ENCODE measurements at regions not wholly inside any gene's neighbourhood (a gene's known extent, or its start where the extent isn't known, plus 50 kb on each side); places are given as distances from the start of the nearest gene placed in this dataset.
"Not testable (repeated sequence)": the region's sequence is repeated elsewhere in the genome, so short reads cannot be mapped to it uniquely, and the experiment has no call there.

- no peak overlapping the region for H3K27ac ChIP-seq (ENCODE audit: low read depth, low read length)
- no peaks in the 10 kb centered on the region for H3K9me3 ChIP-seq (ENCODE audit: control insufficient read depth in 3 of 3, low read length in 3 of 3)
- H3K36me3 ChIP-seq (ENCODE audit: control insufficient read depth in 3 of 3, insufficient read depth in 3 of 3, low read length in 3 of 3): no peaks in the 10 kb centered on the region
- no peaks in the 10 kb centered on the region for H3K27me3 ChIP-seq (ENCODE audit: control insufficient read depth in 3 of 3, insufficient read depth in 3 of 3, low read length in 3 of 3)
- no peak overlapping the region for H3K4me3 ChIP-seq (ENCODE audit: low read length in 3 of 3)
- no peaks in the 10 kb centered on the region for H3K4me1 ChIP-seq (ENCODE audit: control insufficient read depth in 3 of 3, insufficient read depth in 3 of 3, low read length in 3 of 3)
- H3K9ac ChIP-seq (ENCODE audit: low read depth in 1 of 3, low read length in 3 of 3): no peak overlapping the region
These were observed 59.3 kb downstream of the OXGR1 start for GRCh38 chr13:96934889-96935489.

GRCh38 chr13:96925916-96926628 is 68.2 kb downstream of the OXGR1 start:
- H3K27me3 ChIP-seq (ENCODE audit: control insufficient read depth in 3 of 3, insufficient read depth in 3 of 3, low read length in 3 of 3): no peaks in the 10 kb centered on the region
- H3K27ac ChIP-seq (ENCODE audit: low read depth, low read length): no peak overlapping the region
- no peak overlapping the region for H3K9ac ChIP-seq (ENCODE audit: low read depth in 1 of 3, low read length in 3 of 3)
- no peak overlapping the region for H3K4me3 ChIP-seq (ENCODE audit: low read length in 3 of 3)
- no peaks in the 10 kb centered on the region for H3K9me3 ChIP-seq (ENCODE audit: control insufficient read depth in 3 of 3, low read length in 3 of 3)
- H3K36me3 ChIP-seq (ENCODE audit: control insufficient read depth in 3 of 3, insufficient read depth in 3 of 3, low read length in 3 of 3): no peaks in the 10 kb centered on the region
- no peaks in the 10 kb centered on the region for H3K4me1 ChIP-seq (ENCODE audit: control insufficient read depth in 3 of 3, insufficient read depth in 3 of 3, low read length in 3 of 3)

- H3K9me3 ChIP-seq (ENCODE audit: control insufficient read depth in 3 of 3, low read length in 3 of 3): no peaks in the 10 kb centered on the region
- no peak overlapping the region for H3K9ac ChIP-seq (ENCODE audit: low read depth in 1 of 3, low read length in 3 of 3)
- no peak overlapping the region for H3K4me3 ChIP-seq (ENCODE audit: low read length in 3 of 3)
- H3K4me1 ChIP-seq (ENCODE audit: control insufficient read depth in 3 of 3, insufficient read depth in 3 of 3, low read length in 3 of 3): no peaks in the 10 kb centered on the region
- no peaks in the 10 kb centered on the region for H3K36me3 ChIP-seq (ENCODE audit: control insufficient read depth in 3 of 3, insufficient read depth in 3 of 3, low read length in 3 of 3)
- H3K27ac ChIP-seq (ENCODE audit: low read depth, low read length): no peak overlapping the region
- no peaks in the 10 kb centered on the region for H3K27me3 ChIP-seq (ENCODE audit: control insufficient read depth in 3 of 3, insufficient read depth in 3 of 3, low read length in 3 of 3)
These were observed 68.8 kb downstream of the OXGR1 start for GRCh38 chr13:96925477-96925876.

GRCh38 chr13:96918861-96919631 is 75.2 kb downstream of the OXGR1 start:
- not testable (repeated sequence) for H3K36me3 ChIP-seq (ENCODE audit: control insufficient read depth in 3 of 3, insufficient read depth in 3 of 3, low read length in 3 of 3); H3K9me3 ChIP-seq (ENCODE audit: control insufficient read depth in 3 of 3, low read length in 3 of 3); H3K27me3 ChIP-seq (ENCODE audit: control insufficient read depth in 3 of 3, insufficient read depth in 3 of 3, low read length in 3 of 3); H3K4me3 ChIP-seq (ENCODE audit: low read length in 3 of 3); H3K27ac ChIP-seq (ENCODE audit: low read depth, low read length); H3K4me1 ChIP-seq (ENCODE audit: control insufficient read depth in 3 of 3, insufficient read depth in 3 of 3, low read length in 3 of 3); H3K9ac ChIP-seq (ENCODE audit: low read depth in 1 of 3, low read length in 3 of 3)

GRCh38 chr13:96904232-96904631 is 90.0 kb downstream of the OXGR1 start:
- H3K4me3 ChIP-seq (ENCODE audit: low read length in 3 of 3): no peak overlapping the region
- no peak overlapping the region for H3K9ac ChIP-seq (ENCODE audit: low read depth in 1 of 3, low read length in 3 of 3)
- H3K9me3 ChIP-seq (ENCODE audit: control insufficient read depth in 3 of 3, low read length in 3 of 3): no peaks in the 10 kb centered on the region
- no peaks in the 10 kb centered on the region for H3K27me3 ChIP-seq (ENCODE audit: control insufficient read depth in 3 of 3, insufficient read depth in 3 of 3, low read length in 3 of 3)
- H3K36me3 ChIP-seq (ENCODE audit: control insufficient read depth in 3 of 3, insufficient read depth in 3 of 3, low read length in 3 of 3): no peaks in the 10 kb centered on the region
- no peaks in the 10 kb centered on the region for H3K4me1 ChIP-seq (ENCODE audit: control insufficient read depth in 3 of 3, insufficient read depth in 3 of 3, low read length in 3 of 3)
- no peak overlapping the region for H3K27ac ChIP-seq (ENCODE audit: low read depth, low read length)

- Histone ChIP-seq H3K4me1 (ENCODE audit: control insufficient read depth in 3 of 3, insufficient read depth in 3 of 3, low read length in 3 of 3) (no peaks in the 10 kb centered on the region), H3K36me3 (ENCODE audit: control insufficient read depth in 3 of 3, insufficient read depth in 3 of 3, low read length in 3 of 3) (no peaks in the 10 kb centered on the region), H3K9ac (ENCODE audit: low read depth in 1 of 3, low read length in 3 of 3) (no peak overlapping the region), H3K9me3 (ENCODE audit: control insufficient read depth in 3 of 3, low read length in 3 of 3) (no peaks in the 10 kb centered on the region), H3K27ac (ENCODE audit: low read depth, low read length) (no peak overlapping the region), H3K27me3 (ENCODE audit: control insufficient read depth in 3 of 3, insufficient read depth in 3 of 3, low read length in 3 of 3) (no peaks in the 10 kb centered on the region), H3K4me3 (ENCODE audit: low read length in 3 of 3) (no peak overlapping the region)
These were observed 91.2 kb downstream of the OXGR1 start for GRCh38 chr13:96903085-96903484.

GRCh38 chr13:96900986-96901385 is 93.3 kb downstream of the OXGR1 start:
- no peak overlapping the region for H3K27ac ChIP-seq (ENCODE audit: low read depth, low read length)
- H3K9me3 ChIP-seq (ENCODE audit: control insufficient read depth in 3 of 3, low read length in 3 of 3): no peaks in the 10 kb centered on the region
- H3K4me3 ChIP-seq (ENCODE audit: low read length in 3 of 3): no peak overlapping the region
- H3K27me3 ChIP-seq (ENCODE audit: control insufficient read depth in 3 of 3, insufficient read depth in 3 of 3, low read length in 3 of 3): no peaks in the 10 kb centered on the region
- no peak overlapping the region for H3K9ac ChIP-seq (ENCODE audit: low read depth in 1 of 3, low read length in 3 of 3)
- H3K36me3 ChIP-seq (ENCODE audit: control insufficient read depth in 3 of 3, insufficient read depth in 3 of 3, low read length in 3 of 3): no peaks in the 10 kb centered on the region
- H3K4me1 ChIP-seq (ENCODE audit: control insufficient read depth in 3 of 3, insufficient read depth in 3 of 3, low read length in 3 of 3): no peaks in the 10 kb centered on the region

GRCh38 chr13:96899946-96900345 is 94.3 kb downstream of the OXGR1 start:
- Histone ChIP-seq H3K27me3 (ENCODE audit: control insufficient read depth in 3 of 3, insufficient read depth in 3 of 3, low read length in 3 of 3) (no peaks in the 10 kb centered on the region), H3K4me1 (ENCODE audit: control insufficient read depth in 3 of 3, insufficient read depth in 3 of 3, low read length in 3 of 3) (no peaks in the 10 kb centered on the region), H3K9me3 (ENCODE audit: control insufficient read depth in 3 of 3, low read length in 3 of 3) (no peaks in the 10 kb centered on the region), H3K9ac (ENCODE audit: low read depth in 1 of 3, low read length in 3 of 3) (no peak overlapping the region), H3K4me3 (ENCODE audit: low read length in 3 of 3) (no peak overlapping the region), H3K27ac (ENCODE audit: low read depth, low read length) (no peak overlapping the region), H3K36me3 (ENCODE audit: control insufficient read depth in 3 of 3, insufficient read depth in 3 of 3, low read length in 3 of 3) (no peaks in the 10 kb centered on the region)

- H3K9ac ChIP-seq (ENCODE audit: low read depth in 1 of 3, low read length in 3 of 3): no peak overlapping the region
- no peaks in the 10 kb centered on the region for H3K36me3 ChIP-seq (ENCODE audit: control insufficient read depth in 3 of 3, insufficient read depth in 3 of 3, low read length in 3 of 3)
- no peaks in the 10 kb centered on the region for H3K27me3 ChIP-seq (ENCODE audit: control insufficient read depth in 3 of 3, insufficient read depth in 3 of 3, low read length in 3 of 3)
- peak overlapping the region in 1 of 3 donors; percentile 18 for H3K4me3 ChIP-seq (ENCODE audit: low read length in 3 of 3)
- H3K9me3 ChIP-seq (ENCODE audit: control insufficient read depth in 3 of 3, low read length in 3 of 3): no peaks in the 10 kb centered on the region
- H3K27ac ChIP-seq (ENCODE audit: low read depth, low read length): no peak overlapping the region
- no peaks in the 10 kb centered on the region for H3K4me1 ChIP-seq (ENCODE audit: control insufficient read depth in 3 of 3, insufficient read depth in 3 of 3, low read length in 3 of 3)
These were observed 95.5 kb downstream of the OXGR1 start for GRCh38 chr13:96898646-96899254.

GRCh38 chr13:96898212-96898611 is 96.1 kb downstream of the OXGR1 start:
- no peak overlapping the region for H3K27ac ChIP-seq (ENCODE audit: low read depth, low read length)
- H3K9me3 ChIP-seq (ENCODE audit: control insufficient read depth in 3 of 3, low read length in 3 of 3): no peaks in the 10 kb centered on the region
- H3K4me1 ChIP-seq (ENCODE audit: control insufficient read depth in 3 of 3, insufficient read depth in 3 of 3, low read length in 3 of 3): no peaks in the 10 kb centered on the region
- no peaks in the 10 kb centered on the region for H3K36me3 ChIP-seq (ENCODE audit: control insufficient read depth in 3 of 3, insufficient read depth in 3 of 3, low read length in 3 of 3)
- no peak overlapping the region for H3K4me3 ChIP-seq (ENCODE audit: low read length in 3 of 3)
- H3K27me3 ChIP-seq (ENCODE audit: control insufficient read depth in 3 of 3, insufficient read depth in 3 of 3, low read length in 3 of 3): no peaks in the 10 kb centered on the region
- no peak overlapping the region for H3K9ac ChIP-seq (ENCODE audit: low read depth in 1 of 3, low read length in 3 of 3)
